Astrocyte of the spinal cord (primary cell): ENCODE measurements at regions not wholly inside any gene's neighbourhood (a gene's known extent, or its start where the extent isn't known, plus 50 kb on each side); places are given as distances from the start of the nearest gene placed in this dataset.

Source experiments
- DNase-seq: peaks from one replicate; pipeline ENCODE4 v3.0.0; 2011; ENCODE audit warnings: low read depth, low spot score
- H3K4me3 ChIP-seq: 2 replicates; pipeline ENCODE4 v1.5.1; 2011; ENCODE audit warnings: low read depth, mild to moderate bottlenecking, low read length, moderate library complexity
- in situ Hi-C: cut with HindIII; loops from 2 replicates; pipeline ENCODE4 v1.10.0; 2017; ENCODE audit warnings: low sequenced_read_pairs
- TF ChIP-seq, protein P1 (sequence below): IDR thresholded peaks from 2 replicates; pipeline ENCODE4 v1.5.1; 2012; ENCODE audit warnings: low read depth, mild to moderate bottlenecking, low read length, inconsistent platforms

DNA sequence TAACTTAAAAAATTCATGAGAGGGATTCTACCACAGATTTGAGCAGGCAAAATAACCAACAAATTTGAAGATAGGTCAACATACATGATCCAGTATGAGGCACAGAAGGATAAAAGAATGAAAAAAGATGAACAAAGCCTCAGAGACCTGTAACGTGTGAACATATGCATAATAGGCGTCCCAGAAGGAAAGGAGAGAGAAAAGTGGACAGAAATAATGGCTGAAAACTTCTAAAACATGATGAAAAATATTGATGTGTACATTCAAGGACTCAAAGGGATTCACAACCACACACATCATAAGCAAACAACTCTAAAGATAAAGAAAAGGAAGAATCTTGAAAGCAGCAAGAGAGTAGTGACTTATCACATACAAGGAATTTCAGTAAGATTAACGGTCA is 100.1 kb upstream of the PARD3B start:
- in situ Hi-C loops = no loop called here
- DNase-seq = no peak
- TF ChIP-seq, protein P1, sequence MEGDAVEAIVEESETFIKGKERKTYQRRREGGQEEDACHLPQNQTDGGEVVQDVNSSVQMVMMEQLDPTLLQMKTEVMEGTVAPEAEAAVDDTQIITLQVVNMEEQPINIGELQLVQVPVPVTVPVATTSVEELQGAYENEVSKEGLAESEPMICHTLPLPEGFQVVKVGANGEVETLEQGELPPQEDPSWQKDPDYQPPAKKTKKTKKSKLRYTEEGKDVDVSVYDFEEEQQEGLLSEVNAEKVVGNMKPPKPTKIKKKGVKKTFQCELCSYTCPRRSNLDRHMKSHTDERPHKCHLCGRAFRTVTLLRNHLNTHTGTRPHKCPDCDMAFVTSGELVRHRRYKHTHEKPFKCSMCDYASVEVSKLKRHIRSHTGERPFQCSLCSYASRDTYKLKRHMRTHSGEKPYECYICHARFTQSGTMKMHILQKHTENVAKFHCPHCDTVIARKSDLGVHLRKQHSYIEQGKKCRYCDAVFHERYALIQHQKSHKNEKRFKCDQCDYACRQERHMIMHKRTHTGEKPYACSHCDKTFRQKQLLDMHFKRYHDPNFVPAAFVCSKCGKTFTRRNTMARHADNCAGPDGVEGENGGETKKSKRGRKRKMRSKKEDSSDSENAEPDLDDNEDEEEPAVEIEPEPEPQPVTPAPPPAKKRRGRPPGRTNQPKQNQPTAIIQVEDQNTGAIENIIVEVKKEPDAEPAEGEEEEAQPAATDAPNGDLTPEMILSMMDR = no peak
- no peak overlapping the region for H3K4me3 ChIP-seq

DNA sequence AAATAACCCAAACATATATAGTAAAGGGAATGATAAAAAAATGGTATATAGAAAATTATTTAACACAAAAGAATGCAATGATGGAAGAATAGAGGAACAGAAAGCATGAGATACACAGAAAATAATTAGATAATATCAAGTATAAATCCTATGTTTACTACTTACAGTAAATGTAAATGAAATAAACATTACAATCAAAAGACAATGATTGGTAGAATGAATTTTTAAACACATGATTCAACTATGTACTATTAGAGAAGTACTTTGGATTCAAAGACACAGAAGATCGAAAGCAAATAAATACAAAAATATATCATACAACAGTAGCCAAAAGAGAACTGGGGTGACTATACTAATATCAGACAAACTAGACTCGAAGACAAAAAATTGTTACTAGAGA is 97.6 kb upstream of the PARD3B start:
- in situ Hi-C loops = no loop called here

DNA sequence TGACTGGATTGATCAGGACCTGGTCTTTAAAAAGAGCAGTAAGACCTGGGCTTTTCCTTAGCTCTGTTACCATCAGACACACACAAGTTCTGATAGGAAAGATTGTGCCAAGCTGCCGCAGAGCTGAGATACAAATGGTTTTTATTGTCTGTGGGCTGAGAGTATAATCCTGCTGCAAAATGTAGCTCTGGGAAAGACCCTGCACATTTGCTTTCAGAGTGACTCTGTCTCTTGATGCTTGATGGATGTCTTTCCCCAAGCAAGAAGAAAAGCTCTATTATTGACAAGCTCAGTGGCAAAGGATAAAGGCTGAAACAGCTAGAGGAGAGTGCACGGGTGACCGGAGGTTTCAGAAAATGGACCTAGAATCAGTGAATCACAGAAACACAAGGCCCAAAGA is 95.3 kb upstream of the PARD3B start:
- no peak overlapping the region for H3K4me3 ChIP-seq
- TF ChIP-seq, protein P1 = no peak
- no peak for DNase-seq
- in situ Hi-C loops = no loop called here

More for the DNA sequence above, 97.6 kb upstream of the PARD3B start:
- DNase-seq = no peak
- H3K4me3 ChIP-seq = no peak overlapping the region
- TF ChIP-seq, protein P1 = no peak

DNA sequence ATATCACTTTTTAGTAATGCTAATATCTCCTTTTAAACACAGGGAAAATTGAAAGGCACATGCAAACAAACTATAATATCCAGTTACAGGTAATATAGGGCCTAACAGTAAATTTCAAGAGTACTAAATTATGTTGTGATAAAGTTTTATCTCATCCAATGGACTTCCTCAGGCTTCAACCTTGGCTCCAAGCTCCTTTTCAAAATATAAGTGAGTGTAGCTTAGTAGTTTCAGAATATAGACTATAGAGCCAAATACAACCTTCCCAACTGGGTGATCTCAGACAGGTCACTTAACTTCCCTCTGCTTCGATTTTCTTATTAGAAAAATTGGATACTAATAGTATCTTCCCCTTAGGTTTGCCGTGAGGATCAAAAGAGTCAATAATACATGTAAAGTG is 93.5 kb upstream of the PARD3B start:
- DNase-seq = no peak
- no peak overlapping the region for H3K4me3 ChIP-seq
- in situ Hi-C loops = no loop called here
- TF ChIP-seq, protein P1 = no peak

DNA sequence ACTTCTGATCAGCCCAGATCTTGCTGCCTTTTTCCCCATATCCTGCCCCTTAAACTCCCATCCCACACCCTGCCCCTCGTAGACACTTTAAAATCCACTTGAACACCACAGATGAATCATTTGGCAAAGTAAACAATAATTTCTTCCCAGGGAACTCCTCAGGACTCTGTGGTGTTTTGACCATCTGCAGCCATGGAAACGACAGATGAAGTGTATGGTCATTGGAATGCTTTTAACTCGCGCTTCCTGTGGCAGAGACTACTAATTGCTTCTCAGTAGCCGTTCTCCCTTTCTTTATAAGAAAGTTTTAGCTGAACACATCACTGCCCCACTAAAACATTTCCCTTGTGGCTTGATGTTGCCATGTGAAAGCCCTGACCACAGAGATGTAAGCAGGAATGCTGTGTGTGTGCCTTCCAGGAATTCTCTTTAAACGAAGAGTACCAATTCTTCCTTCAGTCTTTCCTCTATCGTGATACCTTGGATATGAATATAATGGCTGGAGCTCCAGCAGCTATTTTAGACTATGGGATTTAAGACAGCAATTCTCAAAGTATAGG is 92.7 kb upstream of the PARD3B start:
- H3K4me3 ChIP-seq = no peak overlapping the region
- TF ChIP-seq, protein P1 = no peak
- DNase-seq = peak; percentile 99
- in situ Hi-C loops = no loop called here

DNA sequence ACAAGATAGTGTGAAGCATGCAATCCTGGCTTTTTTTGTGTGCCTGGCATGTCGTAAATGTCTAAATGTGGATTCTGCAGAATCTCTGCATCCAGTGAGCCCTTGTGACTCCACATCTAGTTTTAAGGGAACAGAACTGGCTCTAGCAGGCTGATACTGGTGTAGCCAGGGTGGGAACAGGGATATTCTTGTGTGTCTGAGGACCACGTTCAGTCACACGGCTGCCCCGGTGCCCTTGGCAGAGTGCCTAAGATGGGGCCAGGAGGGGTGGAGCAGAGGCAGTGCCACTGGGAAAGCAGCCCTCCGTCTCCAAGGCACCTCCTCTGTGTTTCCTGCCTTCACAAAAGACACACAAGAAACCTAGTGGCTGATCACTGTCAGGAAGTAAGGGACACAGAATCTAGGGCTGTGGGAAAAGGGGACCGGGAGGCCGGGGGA is 91.5 kb upstream of the PARD3B start:
- no peak overlapping the region for H3K4me3 ChIP-seq
- TF ChIP-seq, protein P1 = no peak
- DNase-seq = no peak
- in situ Hi-C loops = no loop called here
